ENCODE measurements at regions not wholly inside any gene's neighbourhood (a gene's known extent, or its start where the extent isn't known, plus 50 kb on each side); places are given as distances from the start of the nearest gene placed in this dataset.

GRCh38 chr17:79517827-79518584 lies 92.8 kb downstream of the RBFOX3 start:
- DNase-seq (ENCODE audit: low spot score) (no peak), FAIRE-seq (no peak), ATAC-seq (no peak)
- POLR2A ChIA-PET = no interaction called here
- BruUV-seq (replicated peaks) = no TSS peak
- 5% methylated on average over 24 of the region's 24 CpGs for WGBS (ENCODE audit: low lambda C conversion rate)
- CTCF ChIA-PET (ENCODE audit: low intra/inter-chr PET ratio, low total read pairs) = no interaction called here
- H3K4me1 ChIP-seq (ENCODE audit: insufficient read depth, low read length) = no peaks in the 10 kb centered on the region
- no peak overlapping the region for H3K9ac ChIP-seq (ENCODE audit: insufficient read depth, low read depth, low read length)
- H3K4me3 ChIP-seq (replicated peaks in 1 of 3; ENCODE audit: insufficient read depth in 1 of 3, low read depth in 2 of 3, low read length in 3 of 3) = no peak overlapping the region
- H3K79me2 ChIP-seq (ENCODE audit: insufficient read depth, low read length) = no peaks in the 10 kb centered on the region
- no peak overlapping the region for H3K4me2 ChIP-seq (ENCODE audit: low read depth, low read length)
- H2AFZ ChIP-seq (ENCODE audit: low read length) = no peak overlapping the region
- no peak overlapping the region for H3K27ac ChIP-seq (ENCODE audit: extremely low read length, insufficient read depth, low read length)
- H4K20me1 ChIP-seq (ENCODE audit: insufficient read depth, low read length) = no peaks in the 10 kb centered on the region
- H3K36me3 ChIP-seq (replicated peaks in 1 of 2; ENCODE audit: control insufficient read depth in 1 of 2, insufficient read depth in 2 of 2, low read length in 2 of 2) = no peaks in the 10 kb centered on the region
- peaks cover 3% of the 10 kb centered on the region; the same call in 1 of the 2 replicates for H3K9me3 ChIP-seq (ENCODE audit: low read length)
- H3K27me3 ChIP-seq (ENCODE audit: control insufficient read depth in 1 of 2, insufficient read depth in 2 of 2, low read length in 2 of 2) = peaks cover 33 to 87% of the 10 kb centered on the region in 2 experiments
- intact Hi-C loops (cut with micrococcal nuclease; ENCODE audit: unreplicated experiment) (loop anchor here (2.0 kb wide), 1 partner anchor 27 kb away; no protein-coding TSS in a partner anchor), in situ Hi-C loops (cut with HindIII; ENCODE audit: extremely low pct_ligation_motif_present, low pct_unique_long_range_greater_than_20kb) (no loop called here)
- no peak for TF ChIP-seq HOMEZ (CRISPR knock-in tag; IDR thresholded peaks at IDR 0.05; ENCODE audit: low read depth)
- TF ChIP-seq KLF9 (CRISPR knock-in tag; IDR thresholded peaks at IDR 0.05; ENCODE audit: low read depth) = no peak
- TF ChIP-seq ZBED4 (CRISPR knock-in tag; IDR thresholded peaks at IDR 0.05; ENCODE audit: borderline replicate concordance) = no peak
- TF ChIP-seq JUN (CRISPR knock-in tag; IDR thresholded peaks at IDR 0.05) = no peak
- no peak for TF ChIP-seq TMF1 (CRISPR knock-in tag; IDR thresholded peaks at IDR 0.05; ENCODE audit: low read depth)
- no peak for TF ChIP-seq ZNF720 (CRISPR knock-in tag; IDR thresholded peaks at IDR 0.05)
- no peak for TF ChIP-seq SP5 (CRISPR knock-in tag; IDR thresholded peaks at IDR 0.05; ENCODE audit: borderline replicate concordance, low read depth)
- no peak for TF ChIP-seq CHD2 (IDR thresholded peaks at IDR 0.05; ENCODE audit: low read depth, low read length)
- no peak for TF ChIP-seq ZSCAN20 (CRISPR knock-in tag; IDR thresholded peaks at IDR 0.05; ENCODE audit: borderline replicate concordance)
- no peak for TF ChIP-seq ZNF678 (CRISPR knock-in tag; IDR thresholded peaks at IDR 0.05)
- no peak for TF ChIP-seq TCF12 (IDR thresholded peaks at IDR 0.05)
- no peak for TF ChIP-seq TCF12 (CRISPR knock-in tag; IDR thresholded peaks at IDR 0.05)
- TF ChIP-seq SRY (CRISPR knock-in tag; IDR thresholded peaks at IDR 0.05) = no peak
- no peak for TF ChIP-seq CERS6 (CRISPR knock-in tag; IDR thresholded peaks at IDR 0.05)
- no peak for TF ChIP-seq MNT (IDR thresholded peaks at IDR 0.05)
- no peak for TF ChIP-seq ZNF503 (CRISPR knock-in tag; IDR thresholded peaks at IDR 0.05)

Measured in HepG2 (cell line).